ENCODE measurements at regions not wholly inside any gene's neighbourhood (a gene's known extent, or its start where the extent isn't known, plus 50 kb on each side); places are given as distances from the start of the nearest gene placed in this dataset.
A peak's percentile ranks its signal among the peaks of the same experiment; 100 is the strongest.

GRCh38 chr6:167731731-167732422, 94.8 kb upstream of the AFDN start:
- Histone ChIP-seq H3K4me3 (no peak overlapping the region), H3K27ac (no peak overlapping the region)
- TF ChIP-seq CTCF (IDR thresholded peaks at IDR 0.05): no peak
- no peak for DNase-seq (ENCODE audit: low spot score)

GRCh38 chr6:167733740-167734661, 92.7 kb upstream of the AFDN start:
- no peak for TF ChIP-seq CTCF (IDR thresholded peaks at IDR 0.05)
- H3K4me3 ChIP-seq: no peak overlapping the region
- DNase-seq (ENCODE audit: low spot score): no peak
- peak overlapping the region in 1 of 2 donors; percentile 29 for H3K27ac ChIP-seq

- Histone ChIP-seq H3K27ac (peak overlapping the region in 1 of 2 donors; percentile 29), H3K4me3 (no peak overlapping the region)
- no peak for DNase-seq (ENCODE audit: low spot score)
- no peak for TF ChIP-seq CTCF (IDR thresholded peaks at IDR 0.05)
Measured at GRCh38 chr6:167734662-167735083, 92.0 kb upstream of the AFDN start.

- Histone ChIP-seq H3K27ac (peak overlapping the region in 1 of 2 donors; percentile 29), H3K4me3 (no peak overlapping the region)
- TF ChIP-seq CTCF (IDR thresholded peaks at IDR 0.05): no peak
- no peak for DNase-seq (ENCODE audit: low spot score)
Measured at GRCh38 chr6:167735084-167735950, 91.4 kb upstream of the AFDN start.

- Histone ChIP-seq H3K4me3 (no peak overlapping the region), H3K27ac (no peak overlapping the region)
- DNase-seq (ENCODE audit: low spot score): no peak
- TF ChIP-seq CTCF (IDR thresholded peaks at IDR 0.05): no peak
Measured at GRCh38 chr6:167735951-167736288, 90.8 kb upstream of the AFDN start.

- TF ChIP-seq CTCF (IDR thresholded peaks at IDR 0.05): no peak
- Histone ChIP-seq H3K4me3 (no peak overlapping the region), H3K27ac (no peak overlapping the region)
- no peak for DNase-seq (ENCODE audit: low spot score)
Measured at GRCh38 chr6:167736486-167737204, 90.1 kb upstream of the AFDN start.

Measured in coronary artery (tissue), 2 donors.